Spleen (tissue), 11 donors: ENCODE measurements at regions not wholly inside any gene's neighbourhood (a gene's known extent, or its start where the extent isn't known, plus 50 kb on each side); places are given as distances from the start of the nearest gene placed in this dataset.

Experiments
- DNase-seq: peaks from one replicate; pipeline ENCODE4 v3.0.0-alpha.2; 2020
- H3K27ac ChIP-seq, 8 donors: fragments of 200-600 bp; sonication (generic) in 7 of 8; 1 replicate in 4 of 8; 2 replicates in 4 of 8; pipeline versions ENCODE4 v1.5.0 to v1.8.0; 2016 to 2021; ENCODE audit warnings: inconsistent platforms in 4 of 8, mild to moderate bottlenecking in 4 of 8, moderate library complexity in 1 of 8
- H3K27me3 ChIP-seq, 7 donors: fragments of 200-600 bp; sonication (generic) in 6 of 7; replicated peaks in 1 of 7; 1 replicate in 4 of 7; 2 replicates in 3 of 7; pipeline versions ENCODE4 v1.5.0 to v1.8.0; 2016 to 2021; ENCODE audit warnings: inconsistent platforms in 3 of 7, mild to moderate bottlenecking in 1 of 7
- H3K36me3 ChIP-seq, 6 donors: fragments of 200-600 bp; sonication (generic) in 5 of 6; 1 replicate in 4 of 6; 2 replicates in 2 of 6; pipeline versions ENCODE4 v1.5.0 to v1.8.0; 2016 to 2021; ENCODE audit warnings: inconsistent platforms in 2 of 6
- H3K4me1 ChIP-seq, 6 donors: fragments of 200-600 bp; sonication (generic) in 5 of 6; 1 replicate in 3 of 6; 2 replicates in 3 of 6; pipeline versions ENCODE4 v1.5.0 to v1.8.0; 2016 to 2021; ENCODE audit warnings: inconsistent platforms in 3 of 6
- H3K4me3 ChIP-seq, 8 donors: fragments of 200-600 bp; sonication (generic) in 7 of 8; 1 replicate in 4 of 8; 2 replicates in 4 of 8; pipeline versions ENCODE4 v1.5.0 to v1.8.0; 2016 to 2021; ENCODE audit warnings: inconsistent platforms in 4 of 8, mild to moderate bottlenecking in 4 of 8, moderate library complexity in 2 of 8
- H3K9me3 ChIP-seq, 8 donors: fragments of 200-600 bp; sonication (generic) in 7 of 8; 1 replicate in 4 of 8; 2 replicates in 4 of 8; pipeline versions ENCODE4 v1.5.0 to v1.8.0; 2016 to 2021; ENCODE audit warnings: inconsistent platforms in 4 of 8
- POLR2A ChIP-seq, 3 donors: fragments of 450-650 bp; IDR thresholded peaks; one replicate each; pipeline ENCODE4 v1.5.1; 2017; ENCODE audit warnings: antibody characterized with exemption in 3 of 3, mild to moderate bottlenecking in 1 of 3
- POLR2AphosphoS5 ChIP-seq, 3 donors: sonication (generic); formaldehyde crosslinking; IDR thresholded peaks; one replicate each; pipeline ENCODE4 v1.5.1; 2017; ENCODE audit warnings: antibody characterized with exemption in 3 of 3
- WGBS, 5 donors: extraction: QIAGEN DNeasy Blood & Tissue Kit in 3 of 5; methylation state at CpG; one replicate each; pipeline versions ENCODE4 v1.1.5 to v1.1.7; 2013 to 2018; 5-methylcytosine and 5-hydroxymethylcytosine counted together
- intact Hi-C: fragments of 100-400 bp; cut with DNase I; formaldehyde crosslinking; loops from one replicate; pipeline ENCODE4 v1.15.0; 2023; ENCODE audit warnings: low total_unique reads
- TF ChIP-seq, protein P1 (sequence below), 11 experiments: fragments of 200-600 bp in 7 of 11; fragments of 450-650 bp in 4 of 11; sonication (generic) in 4 of 11; IDR thresholded peaks in 8 of 11; conservative IDR thresholded peaks in 3 of 11; 1 replicate in 7 of 11; 2 replicates in 4 of 11; pipeline versions ENCODE4 v1.4.0 to v1.8.0; 2016 to 2021; ENCODE audit warnings: antibody characterized with exemption in 11 of 11, inconsistent platforms in 4 of 11, mild to moderate bottlenecking in 1 of 11
- donor health status: healthy with polysubstance abuse.
- donor health status: DM: no; HTN: no; CAD: no; lungs with moderate emphysema.
- donor health status: DM: no; HTN: no; CAD: no.
- donor health status: Bipolar disorder and iron deficiency.
- donor health status: healthy.
- donor health status: DM: no; HTN: no; CAD: no.
- donor health status: DM: yes; HTN: yes; CAD: no.

- Histone ChIP-seq H3K4me3 (no peak overlapping the region), H3K9me3 (peaks cover 0 to 20% (median 8%) of the 10 kb centered on the region in 8 donors), H3K36me3 (no peaks in the 10 kb centered on the region), H3K27ac (no peak overlapping the region), H3K27me3 (no peaks in the 10 kb centered on the region), H3K4me1 (no peaks in the 10 kb centered on the region)
- DNase-seq, result no peak
- WGBS, 5 donors, result 43 to 53% (median 48%) methylated on average over 3 of the region's 3 CpGs
- TF ChIP-seq POLR2A (IDR thresholded peaks at IDR 0.05), result no peak
- intact Hi-C loops, result no loop called here
Measured at GRCh38 chr6:62528894-62529526, 243.0 kb upstream of the KHDRBS2 start.

DNA sequence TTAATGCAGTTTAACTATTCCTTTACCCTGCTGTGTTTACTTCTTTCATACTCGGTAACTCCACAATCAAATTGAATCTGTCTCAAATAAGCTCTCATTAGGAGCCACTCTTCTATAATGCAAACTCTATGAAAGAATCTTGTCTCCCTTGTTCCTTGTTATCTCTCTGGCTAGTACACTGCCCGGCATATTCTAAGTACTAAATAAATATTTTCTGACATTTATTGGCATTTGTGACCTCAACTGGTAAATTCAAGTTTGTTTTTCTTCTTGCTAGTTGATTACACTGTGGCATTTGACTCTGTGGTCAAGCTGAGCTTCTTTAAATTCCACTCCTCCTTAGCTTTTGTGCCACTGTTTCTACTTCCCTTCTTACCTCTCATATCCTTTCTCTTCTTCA lies 237.6 kb upstream of the KHDRBS2 start:
- Histone ChIP-seq H3K36me3 (no peaks in the 10 kb centered on the region), H3K27ac (no peak overlapping the region), H3K27me3 (no peaks in the 10 kb centered on the region), H3K4me3 (no peak overlapping the region), H3K4me1 (no peaks in the 10 kb centered on the region), H3K9me3 (peaks cover 0 to 15% (median 5%) of the 10 kb centered on the region in 8 donors)
- DNase-seq, result no peak
- intact Hi-C loops, result no loop called here
- WGBS, 5 donors, result 69 to 89% (median 76%) methylated on average over 2 of the region's 2 CpGs
- TF ChIP-seq POLR2AphosphoS5 (IDR thresholded peaks at IDR 0.05) (no peak), POLR2A (IDR thresholded peaks at IDR 0.05) (no peak)
- TF ChIP-seq, protein P1, sequence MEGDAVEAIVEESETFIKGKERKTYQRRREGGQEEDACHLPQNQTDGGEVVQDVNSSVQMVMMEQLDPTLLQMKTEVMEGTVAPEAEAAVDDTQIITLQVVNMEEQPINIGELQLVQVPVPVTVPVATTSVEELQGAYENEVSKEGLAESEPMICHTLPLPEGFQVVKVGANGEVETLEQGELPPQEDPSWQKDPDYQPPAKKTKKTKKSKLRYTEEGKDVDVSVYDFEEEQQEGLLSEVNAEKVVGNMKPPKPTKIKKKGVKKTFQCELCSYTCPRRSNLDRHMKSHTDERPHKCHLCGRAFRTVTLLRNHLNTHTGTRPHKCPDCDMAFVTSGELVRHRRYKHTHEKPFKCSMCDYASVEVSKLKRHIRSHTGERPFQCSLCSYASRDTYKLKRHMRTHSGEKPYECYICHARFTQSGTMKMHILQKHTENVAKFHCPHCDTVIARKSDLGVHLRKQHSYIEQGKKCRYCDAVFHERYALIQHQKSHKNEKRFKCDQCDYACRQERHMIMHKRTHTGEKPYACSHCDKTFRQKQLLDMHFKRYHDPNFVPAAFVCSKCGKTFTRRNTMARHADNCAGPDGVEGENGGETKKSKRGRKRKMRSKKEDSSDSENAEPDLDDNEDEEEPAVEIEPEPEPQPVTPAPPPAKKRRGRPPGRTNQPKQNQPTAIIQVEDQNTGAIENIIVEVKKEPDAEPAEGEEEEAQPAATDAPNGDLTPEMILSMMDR (IDR thresholded peaks at IDR 0.05 in 8 of 11, conservative IDR thresholded peaks at IDR 0.05 in 3 of 11), result no peak

DNA sequence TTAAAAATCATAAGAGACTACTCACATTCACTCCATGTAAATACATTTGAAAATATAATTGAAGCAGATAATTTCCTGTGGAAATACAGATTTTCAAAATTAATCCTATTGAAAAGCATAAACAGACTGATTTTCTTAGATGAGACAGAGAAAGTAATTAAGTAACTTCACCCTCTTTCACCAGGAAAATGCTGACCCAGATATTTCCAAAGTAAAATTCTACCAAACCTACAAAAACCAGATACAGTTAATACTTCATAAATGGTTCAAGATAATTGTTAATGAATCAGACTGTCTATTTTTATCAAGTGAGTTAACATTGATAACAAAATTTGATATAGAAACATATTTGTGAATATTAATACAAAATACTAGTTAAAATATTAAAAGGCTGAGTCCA lies 233.5 kb upstream of the KHDRBS2 start:
- no peaks in the 10 kb centered on the region for H3K9me3 ChIP-seq
- no peaks in the 10 kb centered on the region for H3K27me3 ChIP-seq
- TF ChIP-seq POLR2A (IDR thresholded peaks at IDR 0.05) (no peak), POLR2AphosphoS5 (IDR thresholded peaks at IDR 0.05) (no peak)
- TF ChIP-seq, protein P1 (IDR thresholded peaks at IDR 0.05 in 8 of 11, conservative IDR thresholded peaks at IDR 0.05 in 3 of 11), result no peak
- H3K4me1 ChIP-seq, result peaks cover 0 to 5% (median 0%) of the 10 kb centered on the region in 6 donors
- H3K4me3 ChIP-seq, result no peak overlapping the region
- H3K36me3 ChIP-seq, result no peaks in the 10 kb centered on the region
- no peak for DNase-seq
- H3K27ac ChIP-seq, result no peak overlapping the region
- intact Hi-C loops, result no loop called here

GRCh38 chr6:62516291-62517141 lies 230.5 kb upstream of the KHDRBS2 start:
- H3K4me1 ChIP-seq, result peaks cover 0 to 5% (median 0%) of the 10 kb centered on the region in 6 donors
- TF ChIP-seq POLR2A (IDR thresholded peaks at IDR 0.05) (no peak), POLR2AphosphoS5 (IDR thresholded peaks at IDR 0.05) (no peak)
- TF ChIP-seq, protein P1 (IDR thresholded peaks at IDR 0.05 in 8 of 11, conservative IDR thresholded peaks at IDR 0.05 in 3 of 11), result no peak
- H3K9me3 ChIP-seq, result no peaks in the 10 kb centered on the region
- no peaks in the 10 kb centered on the region for H3K36me3 ChIP-seq
- H3K27ac ChIP-seq, result no peak overlapping the region
- WGBS, 5 donors, result 25 to 32% (median 29%) methylated on average over 7 of the region's 7 CpGs
- no peak overlapping the region for H3K4me3 ChIP-seq
- H3K27me3 ChIP-seq, result no peaks in the 10 kb centered on the region
- DNase-seq, result no peak
- intact Hi-C loops, result no loop called here
